ENCODE measurements at regions not wholly inside any gene's neighbourhood (a gene's known extent, or its start where the extent isn't known, plus 50 kb on each side); places are given as distances from the start of the nearest gene placed in this dataset.

DNA sequence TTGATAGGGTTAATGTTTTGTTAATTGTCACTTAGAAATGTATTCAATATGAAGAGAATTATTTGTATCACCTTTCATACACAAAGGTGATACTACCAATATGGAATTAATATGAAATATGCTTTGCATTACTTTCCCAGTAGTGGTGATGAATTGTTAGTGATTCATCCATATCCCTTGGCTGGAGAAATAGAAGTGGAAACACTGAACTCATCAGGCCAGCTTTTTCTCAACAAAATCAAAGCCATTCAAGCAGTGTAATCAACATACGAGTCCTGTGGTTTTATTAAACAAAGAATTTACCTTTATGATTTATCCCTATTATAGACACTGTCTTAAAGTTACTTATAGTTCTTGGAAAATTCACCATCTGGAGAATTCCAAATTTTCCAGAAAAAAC is 264.0 kb upstream of the MEF2C start:
- TF ChIP-seq, protein P1, sequence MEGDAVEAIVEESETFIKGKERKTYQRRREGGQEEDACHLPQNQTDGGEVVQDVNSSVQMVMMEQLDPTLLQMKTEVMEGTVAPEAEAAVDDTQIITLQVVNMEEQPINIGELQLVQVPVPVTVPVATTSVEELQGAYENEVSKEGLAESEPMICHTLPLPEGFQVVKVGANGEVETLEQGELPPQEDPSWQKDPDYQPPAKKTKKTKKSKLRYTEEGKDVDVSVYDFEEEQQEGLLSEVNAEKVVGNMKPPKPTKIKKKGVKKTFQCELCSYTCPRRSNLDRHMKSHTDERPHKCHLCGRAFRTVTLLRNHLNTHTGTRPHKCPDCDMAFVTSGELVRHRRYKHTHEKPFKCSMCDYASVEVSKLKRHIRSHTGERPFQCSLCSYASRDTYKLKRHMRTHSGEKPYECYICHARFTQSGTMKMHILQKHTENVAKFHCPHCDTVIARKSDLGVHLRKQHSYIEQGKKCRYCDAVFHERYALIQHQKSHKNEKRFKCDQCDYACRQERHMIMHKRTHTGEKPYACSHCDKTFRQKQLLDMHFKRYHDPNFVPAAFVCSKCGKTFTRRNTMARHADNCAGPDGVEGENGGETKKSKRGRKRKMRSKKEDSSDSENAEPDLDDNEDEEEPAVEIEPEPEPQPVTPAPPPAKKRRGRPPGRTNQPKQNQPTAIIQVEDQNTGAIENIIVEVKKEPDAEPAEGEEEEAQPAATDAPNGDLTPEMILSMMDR (conservative IDR thresholded peaks at IDR 0.05; ENCODE audit: low read length): no peak
- TF ChIP-seq EZH2phosphoT487 (IDR thresholded peaks at IDR 0.05; ENCODE audit: borderline replicate concordance, low read depth, low read length): no peak

All from OCI-LY7 (cell line).